HG03460 (cell line): ENCODE measurements at regions not wholly inside any gene's neighbourhood (a gene's known extent, or its start where the extent isn't known, plus 50 kb on each side); places are given as distances from the start of the nearest gene placed in this dataset.
"Not testable (repeated sequence)": the region's sequence is repeated elsewhere in the genome, so short reads cannot be mapped to it uniquely, and the experiment has no call there.

ENCODE experiments used
- ATAC-seq: cut with Tn5 transposase; IDR thresholded peaks from one replicate; pipeline ENCODE4 v1.9.1; 2021; ENCODE audit not compliant: unreplicated experiment

GRCh38 chr5:18517641-18518380, 883.6 kb downstream of the TAF11L14 start:
- ATAC-seq, result no peak

GRCh38 chr5:18523380-18523779, 889.1 kb downstream of the TAF11L14 start:
- no peak for ATAC-seq

GRCh38 chr5:18526792-18527405, 892.6 kb downstream of the TAF11L14 start:
- ATAC-seq, result no peak

GRCh38 chr5:18533137-18533536, 898.9 kb downstream of the TAF11L14 start:
- ATAC-seq, result no peak

- ATAC-seq, result no peak
These were observed 899.9 kb downstream of the TAF11L14 start for GRCh38 chr5:18534119-18534518.

GRCh38 chr5:18535753-18536152, 901.5 kb downstream of the TAF11L14 start:
- ATAC-seq, result not testable (repeated sequence)

GRCh38 chr5:18544421-18544820, 910.2 kb downstream of the TAF11L14 start:
- ATAC-seq, result no peak

- no peak for ATAC-seq
These were observed 912.3 kb downstream of the TAF11L14 start for GRCh38 chr5:18546591-18546990.

- ATAC-seq, result no peak
These were observed 917.5 kb downstream of the TAF11L14 start for GRCh38 chr5:18551716-18552115.

GRCh38 chr5:18553269-18553668, 919.0 kb downstream of the TAF11L14 start:
- no peak for ATAC-seq

- ATAC-seq, result no peak
These were observed 926.3 kb downstream of the TAF11L14 start for GRCh38 chr5:18560602-18561001.

- no peak for ATAC-seq
These were observed 929.6 kb downstream of the TAF11L14 start for GRCh38 chr5:18563853-18564252.

- no peak for ATAC-seq
These were observed 932.4 kb downstream of the TAF11L14 start for GRCh38 chr5:18566671-18567070.

- ATAC-seq, result no peak
These were observed 942.3 kb downstream of the TAF11L14 start for GRCh38 chr5:18576586-18576985.

GRCh38 chr5:18601185-18601584, 966.9 kb downstream of the TAF11L14 start:
- ATAC-seq, result no peak

GRCh38 chr5:18602402-18602801, 968.1 kb downstream of the TAF11L14 start:
- ATAC-seq, result no peak

GRCh38 chr5:18605186-18605585, 970.9 kb downstream of the TAF11L14 start:
- ATAC-seq, result no peak

GRCh38 chr5:18607570-18607969, 973.3 kb downstream of the TAF11L14 start:
- no peak for ATAC-seq

- not testable (repeated sequence) for ATAC-seq
These were observed 982.9 kb downstream of the TAF11L14 start for GRCh38 chr5:18617191-18617590.

GRCh38 chr5:18630458-18631045, 996.3 kb downstream of the TAF11L14 start:
- ATAC-seq, result no peak

- no peak for ATAC-seq
These were observed 1018.4 kb downstream of the TAF11L14 start for GRCh38 chr5:18652404-18653215.
